WTC11 (cell line): ENCODE measurements at regions not wholly inside any gene's neighbourhood (a gene's known extent, or its start where the extent isn't known, plus 50 kb on each side); places are given as distances from the start of the nearest gene placed in this dataset.
A peak's percentile ranks its signal among the peaks of the same experiment; 100 is the strongest.

ENCODE experiments used
- ATAC-seq: fragments of 200-7000 bp; cut with Tn5 transposase; 2 replicates; pipeline ENCODE4 v1.10.0; 2021; ENCODE audit warnings: mild to moderate bottlenecking, moderate library complexity
- CTCF ChIA-PET: fragments of 300-600 bp; sonication (Branson Sonifier 250); formaldehyde crosslinking; loops from one replicate; lab custom pipeline; 2021; ENCODE audit warnings: antibody characterized with exemption; lab: Charles Lee
- POLR2A ChIA-PET: fragments of 350-600 bp; sonication (Branson Sonifier 250); formaldehyde crosslinking; loops from one replicate; lab custom pipeline; 2021; ENCODE audit warnings: antibody characterized with exemption; lab: Charles Lee
- DNase-seq: peaks from one replicate; pipeline ENCODE4 v3.0.0; 2021; ENCODE audit warnings: low spot score
- H3K27ac Mint-ChIP-seq: 2 replicates; pipeline ENCODE4 v1.8.0; 2021; ENCODE audit warnings: mixed read lengths
- H3K27me3 Mint-ChIP-seq: 2 replicates; pipeline ENCODE4 v1.8.0; 2021; ENCODE audit warnings: low read depth, mild to moderate bottlenecking, moderate library complexity, mixed read lengths
- H3K36me3 Mint-ChIP-seq: 2 replicates; pipeline ENCODE4 v1.8.0; 2021; ENCODE audit warnings: mixed read lengths
- H3K4me1 Mint-ChIP-seq: 2 replicates; pipeline ENCODE4 v1.8.0; 2022; ENCODE audit warnings: mixed read lengths
- H3K4me3 Mint-ChIP-seq: 2 replicates; pipeline ENCODE4 v1.8.0; 2021; ENCODE audit warnings: mild to moderate bottlenecking, moderate library complexity, mixed read lengths
- H3K9me3 Mint-ChIP-seq: 2 replicates; pipeline ENCODE4 v1.8.0; 2021; ENCODE audit warnings: mixed read lengths
- CREB1 ChIP-seq: sonication (generic); formaldehyde crosslinking; IDR thresholded peaks from 2 replicates; pipeline ENCODE4 v1.8.0; 2023; ENCODE audit warnings: mild to moderate bottlenecking, missing genetic modification reagents
- GRHL2 ChIP-seq: fragments of 250-450 bp; sonication (Bioruptor Pico); IDR thresholded peaks from 2 replicates; pipeline ENCODE4 v1.8.0; 2022; ENCODE audit warnings: mild to moderate bottlenecking, moderate library complexity; ENCODE audit not compliant: insufficient replicate concordance, severe bottlenecking
- KAT7 ChIP-seq: sonication (generic); formaldehyde crosslinking; IDR thresholded peaks from 2 replicates; pipeline ENCODE4 v1.8.1; 2023; ENCODE audit warnings: missing genetic modification reagents, mild to moderate bottlenecking, borderline replicate concordance
- SMAD3 ChIP-seq: sonication (generic); formaldehyde crosslinking; IDR thresholded peaks from 2 replicates; pipeline ENCODE4 v1.8.0; 2022; ENCODE audit warnings: missing genetic modification reagents, mild to moderate bottlenecking, borderline replicate concordance
- SP1 ChIP-seq: sonication (generic); formaldehyde crosslinking; conservative IDR thresholded peaks from 2 replicates; pipeline ENCODE4 v1.8.1; 2022; ENCODE audit warnings: missing genetic modification reagents
- TEAD1 ChIP-seq: sonication (generic); formaldehyde crosslinking; IDR thresholded peaks from 2 replicates; pipeline ENCODE4 v1.8.0; 2022; ENCODE audit warnings: mild to moderate bottlenecking, missing genetic modification reagents
- TEAD4 ChIP-seq: sonication (generic); formaldehyde crosslinking; IDR thresholded peaks from 2 replicates; pipeline ENCODE4 v1.8.0; 2022; ENCODE audit warnings: mild to moderate bottlenecking, missing genetic modification reagents
- TF ChIP-seq, protein P1 (sequence below): sonication (generic); formaldehyde crosslinking; IDR thresholded peaks from 2 replicates; pipeline ENCODE4 v1.8.0; 2023; ENCODE audit warnings: missing genetic modification reagents, mild to moderate bottlenecking, borderline replicate concordance
- TF ChIP-seq, protein P2 (sequence below): sonication (generic); formaldehyde crosslinking; IDR thresholded peaks from 2 replicates; pipeline ENCODE4 v1.8.1; 2022; ENCODE audit warnings: mild to moderate bottlenecking, missing genetic modification reagents, moderate library complexity, borderline replicate concordance
- TF ChIP-seq, protein P3 (sequence below): sonication (generic); formaldehyde crosslinking; IDR thresholded peaks from 2 replicates; pipeline ENCODE4 v1.8.1; 2023; ENCODE audit warnings: mild to moderate bottlenecking, missing genetic modification reagents
- TF ChIP-seq, protein P4 (sequence below): sonication (generic); formaldehyde crosslinking; IDR thresholded peaks from 2 replicates; pipeline ENCODE4 v1.8.1; 2023; ENCODE audit warnings: mild to moderate bottlenecking, moderate library complexity, missing genetic modification reagents
- TF ChIP-seq, protein P5 (sequence below): sonication (generic); formaldehyde crosslinking; IDR thresholded peaks from 2 replicates; pipeline ENCODE4 v1.8.0; 2023; ENCODE audit warnings: missing genetic modification reagents

DNA sequence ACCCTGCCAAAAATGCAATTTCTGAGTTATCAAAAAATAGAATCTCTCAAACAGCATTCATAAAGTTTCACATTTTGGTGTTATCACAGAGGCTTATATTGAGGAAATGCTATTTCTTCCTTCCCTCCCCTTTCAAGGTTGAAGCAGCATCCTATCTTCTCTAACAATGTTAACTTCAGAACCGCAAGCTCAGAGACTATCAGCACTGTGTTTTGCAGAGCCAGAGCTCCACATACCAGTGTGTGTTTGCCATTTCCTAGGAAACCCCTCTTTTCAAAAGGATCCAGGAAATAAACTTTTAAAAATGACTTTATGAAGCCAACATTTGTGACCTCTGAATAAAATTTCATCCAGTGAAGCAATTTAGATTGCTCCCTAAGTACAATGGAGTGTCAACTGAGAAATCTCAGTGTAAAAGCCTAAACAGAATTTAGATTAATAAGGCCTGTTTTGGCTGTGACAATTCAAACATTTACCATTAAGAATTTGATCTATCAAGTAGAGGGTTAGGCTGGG lies 332.6 kb downstream of the NOVA1 start (continued):
- TF ChIP-seq, protein P1, sequence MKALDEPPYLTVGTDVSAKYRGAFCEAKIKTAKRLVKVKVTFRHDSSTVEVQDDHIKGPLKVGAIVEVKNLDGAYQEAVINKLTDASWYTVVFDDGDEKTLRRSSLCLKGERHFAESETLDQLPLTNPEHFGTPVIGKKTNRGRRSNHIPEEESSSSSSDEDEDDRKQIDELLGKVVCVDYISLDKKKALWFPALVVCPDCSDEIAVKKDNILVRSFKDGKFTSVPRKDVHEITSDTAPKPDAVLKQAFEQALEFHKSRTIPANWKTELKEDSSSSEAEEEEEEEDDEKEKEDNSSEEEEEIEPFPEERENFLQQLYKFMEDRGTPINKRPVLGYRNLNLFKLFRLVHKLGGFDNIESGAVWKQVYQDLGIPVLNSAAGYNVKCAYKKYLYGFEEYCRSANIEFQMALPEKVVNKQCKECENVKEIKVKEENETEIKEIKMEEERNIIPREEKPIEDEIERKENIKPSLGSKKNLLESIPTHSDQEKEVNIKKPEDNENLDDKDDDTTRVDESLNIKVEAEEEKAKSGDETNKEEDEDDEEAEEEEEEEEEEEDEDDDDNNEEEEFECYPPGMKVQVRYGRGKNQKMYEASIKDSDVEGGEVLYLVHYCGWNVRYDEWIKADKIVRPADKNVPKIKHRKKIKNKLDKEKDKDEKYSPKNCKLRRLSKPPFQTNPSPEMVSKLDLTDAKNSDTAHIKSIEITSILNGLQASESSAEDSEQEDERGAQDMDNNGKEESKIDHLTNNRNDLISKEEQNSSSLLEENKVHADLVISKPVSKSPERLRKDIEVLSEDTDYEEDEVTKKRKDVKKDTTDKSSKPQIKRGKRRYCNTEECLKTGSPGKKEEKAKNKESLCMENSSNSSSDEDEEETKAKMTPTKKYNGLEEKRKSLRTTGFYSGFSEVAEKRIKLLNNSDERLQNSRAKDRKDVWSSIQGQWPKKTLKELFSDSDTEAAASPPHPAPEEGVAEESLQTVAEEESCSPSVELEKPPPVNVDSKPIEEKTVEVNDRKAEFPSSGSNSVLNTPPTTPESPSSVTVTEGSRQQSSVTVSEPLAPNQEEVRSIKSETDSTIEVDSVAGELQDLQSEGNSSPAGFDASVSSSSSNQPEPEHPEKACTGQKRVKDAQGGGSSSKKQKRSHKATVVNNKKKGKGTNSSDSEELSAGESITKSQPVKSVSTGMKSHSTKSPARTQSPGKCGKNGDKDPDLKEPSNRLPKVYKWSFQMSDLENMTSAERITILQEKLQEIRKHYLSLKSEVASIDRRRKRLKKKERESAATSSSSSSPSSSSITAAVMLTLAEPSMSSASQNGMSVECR (CRISPR knock-in tag) = no peak
- TF ChIP-seq, protein P2, sequence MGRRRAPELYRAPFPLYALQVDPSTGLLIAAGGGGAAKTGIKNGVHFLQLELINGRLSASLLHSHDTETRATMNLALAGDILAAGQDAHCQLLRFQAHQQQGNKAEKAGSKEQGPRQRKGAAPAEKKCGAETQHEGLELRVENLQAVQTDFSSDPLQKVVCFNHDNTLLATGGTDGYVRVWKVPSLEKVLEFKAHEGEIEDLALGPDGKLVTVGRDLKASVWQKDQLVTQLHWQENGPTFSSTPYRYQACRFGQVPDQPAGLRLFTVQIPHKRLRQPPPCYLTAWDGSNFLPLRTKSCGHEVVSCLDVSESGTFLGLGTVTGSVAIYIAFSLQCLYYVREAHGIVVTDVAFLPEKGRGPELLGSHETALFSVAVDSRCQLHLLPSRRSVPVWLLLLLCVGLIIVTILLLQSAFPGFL = no peak
- no peak for TF ChIP-seq TEAD1
- TF ChIP-seq TEAD4 (CRISPR knock-in tag) = no peak

DNA sequence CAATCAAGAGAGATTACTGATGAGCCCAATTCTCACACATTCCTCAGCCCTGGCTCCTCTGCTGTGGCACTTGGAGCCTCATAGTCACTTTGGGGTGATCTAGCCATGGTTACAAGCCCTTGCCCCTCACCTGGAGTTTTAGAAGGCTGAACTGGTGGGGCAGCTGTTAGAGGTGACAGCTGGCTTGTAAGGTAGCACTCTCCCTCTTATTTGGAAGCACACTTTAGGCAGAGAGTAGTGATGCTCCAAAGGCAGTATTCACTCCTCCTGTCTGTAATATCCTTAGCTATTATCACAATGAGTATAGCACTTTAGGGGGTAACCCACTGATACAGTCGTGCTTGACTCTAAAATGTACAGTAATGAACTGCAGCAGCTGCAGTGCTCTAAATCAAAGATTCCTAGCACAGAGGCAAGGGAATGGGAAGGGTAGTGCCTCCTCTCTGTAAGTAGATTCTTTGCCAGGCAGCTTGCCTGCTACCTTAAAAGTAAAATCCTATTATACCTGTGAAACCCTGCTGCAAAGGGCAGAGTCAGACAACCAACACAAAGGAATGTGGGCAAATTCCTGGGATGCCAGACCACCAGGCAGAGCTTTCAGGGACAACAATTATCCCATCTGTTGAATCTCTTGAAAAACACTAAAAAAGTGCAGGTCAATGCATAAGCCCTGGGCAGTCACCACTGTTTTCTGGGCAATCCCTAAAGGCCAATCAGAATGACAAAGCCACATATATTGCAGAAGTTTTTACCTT lies 336.3 kb downstream of the NOVA1 start:
- TF ChIP-seq TEAD4 (CRISPR knock-in tag) = peak; percentile 50; the same call in 1 of the 2 replicates
- TF ChIP-seq SP1 (CRISPR knock-in tag) = no peak
- TF ChIP-seq, all 79 proteins: peak for 1
- CTCF ChIA-PET = no interaction called here
- peak; percentile 33 for DNase-seq
- POLR2A ChIA-PET = interaction anchor here (0.6 kb wide), 1 partner anchor 697 kb away, joined by 3 read pairs; no protein-coding TSS in a partner anchor
- Mint-ChIP-seq H3K36me3 (peaks cover 19% of the 10 kb centered on the region), H3K4me3 (no peak overlapping the region), H3K27me3 (no peaks in the 10 kb centered on the region), H3K9me3 (peaks cover 21% of the 10 kb centered on the region), H3K4me1 (peaks cover 28% of the 10 kb centered on the region), H3K27ac (peak overlapping the region; percentile 71)
- ATAC-seq = peak; percentile 92

DNA sequence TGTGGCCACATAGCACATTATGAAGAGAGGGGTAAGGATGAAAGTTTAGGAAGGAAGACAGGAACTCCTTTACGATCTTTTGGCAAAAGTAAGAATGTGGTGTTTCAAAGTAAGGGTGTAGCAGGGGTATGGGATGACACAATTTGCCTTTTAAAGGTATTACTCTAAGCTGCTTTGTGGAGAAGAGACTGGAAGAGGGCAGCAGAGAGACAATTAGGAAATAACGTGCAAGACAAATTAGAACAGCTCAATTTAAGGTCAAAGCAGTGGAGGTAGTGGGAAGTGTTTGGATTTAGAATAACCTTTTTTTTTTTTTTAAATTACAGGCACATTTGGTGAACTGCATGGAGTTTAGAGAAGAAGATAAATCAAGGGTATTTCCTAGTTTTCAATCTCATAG lies 342.6 kb downstream of the NOVA1 start:
- Mint-ChIP-seq H3K4me3 (no peak overlapping the region), H3K4me1 (no peaks in the 10 kb centered on the region), H3K27me3 (no peaks in the 10 kb centered on the region), H3K36me3 (peaks cover 9% of the 10 kb centered on the region), H3K9me3 (peaks cover 15% of the 10 kb centered on the region), H3K27ac (no peak overlapping the region)
- CTCF ChIA-PET = interaction anchor here (0.5 to 1.6 kb wide), 17 partner anchors 9 to 677 kb away, joined by 3 to 12 read pairs (median 4); no protein-coding TSS in a partner anchor
- ATAC-seq (peak; percentile 88), DNase-seq (no peak)
- TF ChIP-seq SMAD3 (CRISPR knock-in tag) = no peak
- TF ChIP-seq, protein P2 = no peak
- no peak for TF ChIP-seq CREB1 (CRISPR knock-in tag)
- TF ChIP-seq, protein P3, sequence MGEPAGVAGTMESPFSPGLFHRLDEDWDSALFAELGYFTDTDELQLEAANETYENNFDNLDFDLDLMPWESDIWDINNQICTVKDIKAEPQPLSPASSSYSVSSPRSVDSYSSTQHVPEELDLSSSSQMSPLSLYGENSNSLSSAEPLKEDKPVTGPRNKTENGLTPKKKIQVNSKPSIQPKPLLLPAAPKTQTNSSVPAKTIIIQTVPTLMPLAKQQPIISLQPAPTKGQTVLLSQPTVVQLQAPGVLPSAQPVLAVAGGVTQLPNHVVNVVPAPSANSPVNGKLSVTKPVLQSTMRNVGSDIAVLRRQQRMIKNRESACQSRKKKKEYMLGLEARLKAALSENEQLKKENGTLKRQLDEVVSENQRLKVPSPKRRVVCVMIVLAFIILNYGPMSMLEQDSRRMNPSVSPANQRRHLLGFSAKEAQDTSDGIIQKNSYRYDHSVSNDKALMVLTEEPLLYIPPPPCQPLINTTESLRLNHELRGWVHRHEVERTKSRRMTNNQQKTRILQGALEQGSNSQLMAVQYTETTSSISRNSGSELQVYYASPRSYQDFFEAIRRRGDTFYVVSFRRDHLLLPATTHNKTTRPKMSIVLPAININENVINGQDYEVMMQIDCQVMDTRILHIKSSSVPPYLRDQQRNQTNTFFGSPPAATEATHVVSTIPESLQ (CRISPR knock-in tag) = no peak
- TF ChIP-seq, protein P4, sequence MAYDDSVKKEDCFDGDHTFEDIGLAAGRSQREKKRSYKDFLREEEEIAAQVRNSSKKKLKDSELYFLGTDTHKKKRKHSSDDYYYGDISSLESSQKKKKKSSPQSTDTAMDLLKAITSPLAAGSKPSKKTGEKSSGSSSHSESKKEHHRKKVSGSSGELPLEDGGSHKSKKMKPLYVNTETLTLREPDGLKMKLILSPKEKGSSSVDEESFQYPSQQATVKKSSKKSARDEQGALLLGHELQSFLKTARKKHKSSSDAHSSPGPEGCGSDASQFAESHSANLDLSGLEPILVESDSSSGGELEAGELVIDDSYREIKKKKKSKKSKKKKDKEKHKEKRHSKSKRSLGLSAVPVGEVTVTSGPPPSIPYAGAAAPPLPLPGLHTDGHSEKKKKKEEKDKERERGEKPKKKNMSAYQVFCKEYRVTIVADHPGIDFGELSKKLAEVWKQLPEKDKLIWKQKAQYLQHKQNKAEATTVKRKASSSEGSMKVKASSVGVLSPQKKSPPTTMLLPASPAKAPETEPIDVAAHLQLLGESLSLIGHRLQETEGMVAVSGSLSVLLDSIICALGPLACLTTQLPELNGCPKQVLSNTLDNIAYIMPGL (CRISPR knock-in tag) = no peak
- TF ChIP-seq, protein P1 (CRISPR knock-in tag) = no peak
- TF ChIP-seq, protein P5, sequence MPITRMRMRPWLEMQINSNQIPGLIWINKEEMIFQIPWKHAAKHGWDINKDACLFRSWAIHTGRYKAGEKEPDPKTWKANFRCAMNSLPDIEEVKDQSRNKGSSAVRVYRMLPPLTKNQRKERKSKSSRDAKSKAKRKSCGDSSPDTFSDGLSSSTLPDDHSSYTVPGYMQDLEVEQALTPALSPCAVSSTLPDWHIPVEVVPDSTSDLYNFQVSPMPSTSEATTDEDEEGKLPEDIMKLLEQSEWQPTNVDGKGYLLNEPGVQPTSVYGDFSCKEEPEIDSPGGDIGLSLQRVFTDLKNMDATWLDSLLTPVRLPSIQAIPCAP = no peak
- TF ChIP-seq KAT7 (CRISPR knock-in tag) = no peak
- TF ChIP-seq TEAD1 = no peak
- no peak for TF ChIP-seq SP1 (CRISPR knock-in tag)
- no peak for TF ChIP-seq GRHL2 (CRISPR knock-in tag)
- POLR2A ChIA-PET = no interaction called here
